Esophagus squamous epithelium (tissue), 5 donors: ENCODE measurements at regions not wholly inside any gene's neighbourhood (a gene's known extent, or its start where the extent isn't known, plus 50 kb on each side); places are given as distances from the start of the nearest gene placed in this dataset.

ENCODE experiments used
- DNase-seq: peaks from one replicate; lab custom pipeline; 2025; lab: John Stamatoyannopoulos, UW
- H3K27ac ChIP-seq, 4 donors: fragments of 200-600 bp; sonication (generic); one replicate each; pipeline ENCODE4 v1.5.1; 2016 to 2019; ENCODE audit warnings: mild to moderate bottlenecking in 1 of 4
- H3K27me3 ChIP-seq, 4 donors: fragments of 200-600 bp; sonication (generic); 1 replicate in 3 of 4; 2 replicates in 1 of 4; pipeline versions ENCODE4 v1.5.1 to v1.6.0; 2017 to 2021; ENCODE audit warnings: antibody characterized with exemption in 1 of 4
- H3K36me3 ChIP-seq, 3 donors: fragments of 200-600 bp; sonication (generic); one replicate each; pipeline ENCODE4 v1.5.1; 2016 to 2019
- H3K4me1 ChIP-seq, 3 donors: fragments of 200-600 bp; sonication (generic); one replicate each; pipeline ENCODE4 v1.5.1; 2017 to 2019
- H3K4me3 ChIP-seq, 4 donors: fragments of 200-600 bp; sonication (generic); 1 replicate in 3 of 4; 2 replicates in 1 of 4; pipeline ENCODE4 v1.5.1; 2016 to 2019; ENCODE audit warnings: mild to moderate bottlenecking in 2 of 4, moderate library complexity in 1 of 4
- H3K9me3 ChIP-seq, 3 donors: fragments of 200-600 bp; sonication (generic); one replicate each; pipeline ENCODE4 v1.5.1; 2016 to 2019
- CTCF ChIP-seq, 6 experiments: fragments of 450-650 bp in 4 of 6; fragments of 200-600 bp in 2 of 6; sonication (generic) in 2 of 6; IDR thresholded peaks; one replicate each; pipeline ENCODE4 v1.5.1; 2016 to 2019; ENCODE audit warnings: antibody characterized with exemption in 6 of 6, mild to moderate bottlenecking in 4 of 6, moderate library complexity in 4 of 6
- POLR2A ChIP-seq, 4 donors: fragments of 450-650 bp; IDR thresholded peaks; one replicate each; pipeline ENCODE4 v1.6.1; 2017; ENCODE audit warnings: antibody characterized with exemption in 4 of 4, mild to moderate bottlenecking in 4 of 4, moderate library complexity in 3 of 4
- WGBS, 2 donors: methylation state at CpG; one replicate each; pipeline ENCODE4 v1.1.5; 2018; 5-methylcytosine and 5-hydroxymethylcytosine counted together
- intact Hi-C: fragments of 100-400 bp; cut with DNase I; formaldehyde crosslinking; loops from one replicate; pipeline ENCODE4 v1.15.0; 2022
- donor health status: DM: yes; HTN: yes; CAD: no.

- no peaks in the 10 kb centered on the region for H3K27me3 ChIP-seq
- H3K36me3 ChIP-seq: no peaks in the 10 kb centered on the region
- no peak for DNase-seq
- H3K4me3 ChIP-seq: no peak overlapping the region
- TF ChIP-seq POLR2A (IDR thresholded peaks at IDR 0.05) (no peak), CTCF (IDR thresholded peaks at IDR 0.05) (no peak)
- no peaks in the 10 kb centered on the region for H3K4me1 ChIP-seq
- 58 to 71% methylated on average over 5 of the region's 5 CpGs for WGBS, 2 donors
- intact Hi-C loops: no loop called here
- no peak overlapping the region for H3K27ac ChIP-seq
- no peaks in the 10 kb centered on the region for H3K9me3 ChIP-seq
Measured at GRCh38 chr1:222334026-222334680, 213.8 kb downstream of the HHIPL2 start.

- H3K27me3 ChIP-seq: no peaks in the 10 kb centered on the region
- H3K36me3 ChIP-seq: no peaks in the 10 kb centered on the region
- no peak for DNase-seq
- TF ChIP-seq CTCF (IDR thresholded peaks at IDR 0.05): no peak
- TF ChIP-seq POLR2A (IDR thresholded peaks at IDR 0.05): no peak
- H3K9me3 ChIP-seq: no peaks in the 10 kb centered on the region
- H3K27ac ChIP-seq: no peak overlapping the region
- intact Hi-C loops: no loop called here
- no peak overlapping the region for H3K4me3 ChIP-seq
- H3K4me1 ChIP-seq: no peaks in the 10 kb centered on the region
Measured at GRCh38 chr1:222331765-222332164, 216.1 kb downstream of the HHIPL2 start.

- whole genome bisulfite sequencing, 2 donors: 43 to 45% methylated on average over 1 of the region's 1 CpG
- no peak overlapping the region for H3K27ac ChIP-seq
- no peak for TF ChIP-seq CTCF (IDR thresholded peaks at IDR 0.05)
- TF ChIP-seq POLR2A (IDR thresholded peaks at IDR 0.05): no peak
- no peak for DNase-seq
- no peaks in the 10 kb centered on the region for H3K4me1 ChIP-seq
- H3K36me3 ChIP-seq: no peaks in the 10 kb centered on the region
- H3K27me3 ChIP-seq: no peaks in the 10 kb centered on the region
- H3K9me3 ChIP-seq: no peaks in the 10 kb centered on the region
- H3K4me3 ChIP-seq: no peak overlapping the region
- intact Hi-C loops: no loop called here
Measured at GRCh38 chr1:222331340-222331739, 216.6 kb downstream of the HHIPL2 start.

GRCh38 chr1:222329493-222330045 lies 218.3 kb downstream of the HHIPL2 start:
- H3K4me1 ChIP-seq: no peaks in the 10 kb centered on the region
- no peaks in the 10 kb centered on the region for H3K9me3 ChIP-seq
- DNase-seq: no peak
- H3K27ac ChIP-seq: no peak overlapping the region
- intact Hi-C loops: no loop called here
- H3K4me3 ChIP-seq: no peak overlapping the region
- no peaks in the 10 kb centered on the region for H3K27me3 ChIP-seq
- 61 to 67% methylated on average over 3 of the region's 3 CpGs for WGBS, 2 donors
- TF ChIP-seq CTCF (IDR thresholded peaks at IDR 0.05): no peak
- TF ChIP-seq POLR2A (IDR thresholded peaks at IDR 0.05): no peak
- H3K36me3 ChIP-seq: no peaks in the 10 kb centered on the region

GRCh38 chr1:222326710-222327036 lies 221.2 kb downstream of the HHIPL2 start:
- no peaks in the 10 kb centered on the region for H3K9me3 ChIP-seq
- H3K4me3 ChIP-seq: no peak overlapping the region
- no peak for DNase-seq
- no peaks in the 10 kb centered on the region for H3K27me3 ChIP-seq
- H3K27ac ChIP-seq: no peak overlapping the region
- H3K4me1 ChIP-seq: no peaks in the 10 kb centered on the region
- intact Hi-C loops: no loop called here
- H3K36me3 ChIP-seq: no peaks in the 10 kb centered on the region
- TF ChIP-seq CTCF (IDR thresholded peaks at IDR 0.05): no peak
- TF ChIP-seq POLR2A (IDR thresholded peaks at IDR 0.05): no peak
